MCF 10A (cell line): ENCODE measurements at regions not wholly inside any gene's neighbourhood (a gene's known extent, or its start where the extent isn't known, plus 50 kb on each side); places are given as distances from the start of the nearest gene placed in this dataset.
"Not testable (repeated sequence)": the region's sequence is repeated elsewhere in the genome, so short reads cannot be mapped to it uniquely, and the experiment has no call there.

Experiments
- BruUV-seq: library from RNA; stranded (reverse); fragments of 400-500 nt; replicated peaks from 2 replicates; lab custom pipeline; 2021; lab: Mats Ljungman, UMichigan
- CTCF ChIA-PET: fragments of 300-600 bp; sonication (Branson Sonifier 250); formaldehyde crosslinking; extraction: SDS; loops from one replicate; lab custom pipeline; 2021; ENCODE audit warnings: antibody characterized with exemption, inconsistent platforms; lab: Yijun Ruan, JAX
- POLR2A ChIA-PET: fragments of 300-600, 350-650 bp; sonication (Branson Sonifier 250); formaldehyde crosslinking; extraction: SDS; loops from one replicate; lab custom pipeline; 2020; ENCODE audit warnings: antibody characterized with exemption, inconsistent platforms; lab: Yijun Ruan, JAX
- DNase-seq: peaks from one replicate; pipeline ENCODE4 v3.0.0-alpha.2; 2018; ENCODE audit not compliant: unreplicated experiment
- H3K27ac Mint-ChIP-seq: one replicate; pipeline ENCODE4 v1.8.0; 2022; ENCODE audit warnings: mild to moderate bottlenecking, low read depth, mixed read lengths; ENCODE audit not compliant: unreplicated experiment
- H3K27me3 Mint-ChIP-seq: one replicate; pipeline ENCODE4 v1.8.0; 2022; ENCODE audit warnings: mixed read lengths; ENCODE audit not compliant: insufficient read depth, unreplicated experiment
- H3K36me3 Mint-ChIP-seq: one replicate; pipeline ENCODE4 v1.8.0; 2022; ENCODE audit warnings: mild to moderate bottlenecking, moderate library complexity, mixed read lengths; ENCODE audit not compliant: insufficient read depth, unreplicated experiment
- H3K4me1 Mint-ChIP-seq: one replicate; pipeline ENCODE4 v1.8.0; 2022; ENCODE audit warnings: mixed read lengths; ENCODE audit not compliant: insufficient read depth, unreplicated experiment
- H3K4me3 Mint-ChIP-seq: one replicate; pipeline ENCODE4 v1.8.0; 2022; ENCODE audit warnings: mild to moderate bottlenecking, moderate library complexity, mixed read lengths; ENCODE audit not compliant: unreplicated experiment
- H3K9me3 Mint-ChIP-seq: one replicate; pipeline ENCODE4 v1.8.0; 2022; ENCODE audit warnings: mixed read lengths; ENCODE audit not compliant: unreplicated experiment
- CTCF ChIP-seq: fragments of 200-600 bp; IDR thresholded peaks from one replicate; pipeline ENCODE4 v1.8.0; 2022; ENCODE audit warnings: antibody characterized with exemption, mild to moderate bottlenecking; ENCODE audit not compliant: unreplicated experiment
- intact Hi-C: fragments of 100-400 bp; cut with micrococcal nuclease; formaldehyde crosslinking; loops from 2 replicates; pipeline ENCODE4 v1.14.1; 2022

GRCh38 chr4:173991814-173992213, 291.7 kb downstream of the FBXO8 start:
- no peaks in the 10 kb centered on the region for H3K4me1 Mint-ChIP-seq
- ChIA-PET POLR2A (no interaction called here), CTCF (interaction anchor here (0.6 to 2.2 kb wide), 5 partner anchors 129 to 704 kb away, joined by 3 to 8 read pairs (median 4); no protein-coding TSS in a partner anchor)
- no peaks in the 10 kb centered on the region for H3K9me3 Mint-ChIP-seq
- no TSS peak for BruUV-seq
- no peak for TF ChIP-seq CTCF
- H3K27ac Mint-ChIP-seq, result no peak overlapping the region
- no peak overlapping the region for H3K4me3 Mint-ChIP-seq
- intact Hi-C loops, result loop anchor here (2.0 kb wide), 1 partner anchor 327 kb away; no protein-coding TSS in a partner anchor
- peaks cover 96% of the 10 kb centered on the region for H3K27me3 Mint-ChIP-seq
- DNase-seq, result no peak
- H3K36me3 Mint-ChIP-seq, result no peaks in the 10 kb centered on the region

DNA sequence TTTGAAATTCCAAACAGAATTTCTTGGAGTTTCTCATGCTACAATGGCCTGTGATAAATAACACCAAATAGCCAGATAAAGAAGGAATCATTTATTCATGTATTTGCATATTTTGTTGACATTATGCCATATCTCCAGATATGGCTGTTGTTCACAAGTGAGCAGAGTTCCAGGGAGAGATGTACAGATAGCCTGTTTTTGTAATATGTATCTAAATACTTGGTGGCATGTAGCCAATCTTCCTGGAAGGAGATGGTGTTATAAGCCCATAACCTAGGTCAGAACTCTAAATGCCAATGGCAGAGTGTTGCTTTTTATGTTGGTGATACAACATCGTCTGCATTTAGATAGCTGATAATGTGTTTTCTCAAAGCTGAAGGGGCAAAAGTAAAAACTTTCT, 292.2 kb downstream of the FBXO8 start:
- BruUV-seq, result no TSS peak
- no peaks in the 10 kb centered on the region for H3K4me1 Mint-ChIP-seq
- POLR2A ChIA-PET, result no interaction called here
- no peak for DNase-seq
- H3K36me3 Mint-ChIP-seq, result no peaks in the 10 kb centered on the region
- no peak for TF ChIP-seq CTCF
- no peak overlapping the region for H3K4me3 Mint-ChIP-seq
- CTCF ChIA-PET, result interaction anchor here (0.6 to 2.7 kb wide), 13 partner anchors 9 to 671 kb away, joined by 3 to 24 read pairs (median 4); no protein-coding TSS in a partner anchor
- no peaks in the 10 kb centered on the region for H3K9me3 Mint-ChIP-seq
- intact Hi-C loops, result loop anchor here (2.0 kb wide), 1 partner anchor 327 kb away; no protein-coding TSS in a partner anchor
- H3K27me3 Mint-ChIP-seq, result peaks cover 96% of the 10 kb centered on the region
- no peak overlapping the region for H3K27ac Mint-ChIP-seq

GRCh38 chr4:173990869-173991210, 292.6 kb downstream of the FBXO8 start:
- H3K27me3 Mint-ChIP-seq, result peaks cover 96% of the 10 kb centered on the region
- CTCF ChIA-PET, result interaction anchor here (0.6 to 2.7 kb wide), 26 partner anchors 8 to 680 kb away, joined by 3 to 24 read pairs (median 4); no protein-coding TSS in a partner anchor
- H3K27ac Mint-ChIP-seq, result no peak overlapping the region
- H3K4me1 Mint-ChIP-seq, result no peaks in the 10 kb centered on the region
- intact Hi-C loops, result loop anchor here (1.0 to 2.0 kb wide), 2 partner anchors 328 to 485 kb away; no protein-coding TSS in a partner anchor
- POLR2A ChIA-PET, result no interaction called here
- no peak for TF ChIP-seq CTCF
- no peak overlapping the region for H3K4me3 Mint-ChIP-seq
- H3K36me3 Mint-ChIP-seq, result no peaks in the 10 kb centered on the region
- no TSS peak for BruUV-seq
- no peak for DNase-seq
- no peaks in the 10 kb centered on the region for H3K9me3 Mint-ChIP-seq

GRCh38 chr4:173990126-173990868, 293.2 kb downstream of the FBXO8 start:
- no TSS peak for BruUV-seq
- no peaks in the 10 kb centered on the region for H3K36me3 Mint-ChIP-seq
- intact Hi-C loops, result loop anchor here (1.0 to 2.0 kb wide), 2 partner anchors 329 to 484 kb away; no protein-coding TSS in a partner anchor
- no peaks in the 10 kb centered on the region for H3K4me1 Mint-ChIP-seq
- H3K27me3 Mint-ChIP-seq, result peaks cover 96% of the 10 kb centered on the region
- peak; percentile 42 for DNase-seq
- H3K27ac Mint-ChIP-seq, result no peak overlapping the region
- no peaks in the 10 kb centered on the region for H3K9me3 Mint-ChIP-seq
- CTCF ChIA-PET, result interaction anchor here (0.6 to 2.7 kb wide), 38 partner anchors 9 to 1114 kb away, joined by 3 to 24 read pairs (median 3); no protein-coding TSS in a partner anchor
- POLR2A ChIA-PET, result interaction anchor here (0.7 kb wide), 1 partner anchor 678 kb away, joined by 4 read pairs; no protein-coding TSS in a partner anchor
- H3K4me3 Mint-ChIP-seq, result no peak overlapping the region
- peak; percentile 61 for TF ChIP-seq CTCF

DNA sequence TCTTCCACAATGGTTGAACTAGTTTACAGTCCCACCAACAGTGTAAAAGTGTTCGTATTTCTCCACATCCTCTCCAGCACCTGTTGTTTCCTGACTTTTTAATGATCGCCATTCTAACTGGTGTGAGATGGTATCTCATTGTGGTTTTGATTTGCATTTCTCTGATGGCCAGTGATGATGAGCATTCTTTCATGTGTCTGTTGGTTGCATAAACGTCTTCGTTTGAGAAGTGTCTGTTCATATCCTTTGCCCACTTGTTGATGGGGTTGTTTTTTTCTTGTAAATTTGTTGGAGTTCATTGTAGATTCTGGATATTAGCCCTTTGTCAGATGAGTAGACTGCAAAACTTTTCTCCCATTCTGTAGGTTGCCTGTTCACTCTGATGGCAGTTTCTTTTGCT, 319.9 kb downstream of the FBXO8 start:
- H3K27ac Mint-ChIP-seq, H3K9me3 Mint-ChIP-seq, DNase-seq, POLR2A ChIA-PET, H3K36me3 Mint-ChIP-seq, H3K4me1 Mint-ChIP-seq, intact Hi-C loops, BruUV-seq, H3K4me3 Mint-ChIP-seq, CTCF ChIA-PET: not testable (repeated sequence)
- H3K27me3 Mint-ChIP-seq, result peaks cover 51% of the 10 kb centered on the region
